Ramos (cell line): ENCODE measurements at regions not wholly inside any gene's neighbourhood (a gene's known extent, or its start where the extent isn't known, plus 50 kb on each side); places are given as distances from the start of the nearest gene placed in this dataset.

Experiments used
- in situ Hi-C: fragments of 300-500 bp; cut with MboI; formaldehyde crosslinking; loops from one replicate; pipeline ENCODE4 v1.14.3; 2022; ENCODE audit warnings: low sequenced_read_pairs; ENCODE audit not compliant: unreplicated experiment

DNA sequence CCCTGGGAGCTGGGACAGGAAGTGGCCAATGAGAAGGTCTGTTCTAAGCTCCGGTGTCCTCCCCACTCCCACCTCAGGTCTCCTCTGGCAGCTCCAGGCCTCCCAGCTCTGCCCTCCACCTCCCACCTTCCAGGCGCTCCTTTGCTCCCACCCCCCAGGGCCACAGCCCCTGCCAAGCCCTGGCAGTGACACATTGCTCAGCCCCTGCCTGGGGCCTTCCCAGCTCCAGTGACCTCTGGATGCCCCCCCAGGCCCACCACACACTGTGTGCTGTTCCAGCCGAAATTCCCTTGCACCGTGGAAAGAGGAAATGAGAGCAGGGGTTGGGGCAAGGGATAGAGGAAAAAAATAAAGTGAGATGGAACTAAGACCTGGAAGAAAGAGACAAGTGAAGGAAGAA is 289.6 kb downstream of the CYP26B1 start:
- in situ Hi-C loops: no loop called here

DNA sequence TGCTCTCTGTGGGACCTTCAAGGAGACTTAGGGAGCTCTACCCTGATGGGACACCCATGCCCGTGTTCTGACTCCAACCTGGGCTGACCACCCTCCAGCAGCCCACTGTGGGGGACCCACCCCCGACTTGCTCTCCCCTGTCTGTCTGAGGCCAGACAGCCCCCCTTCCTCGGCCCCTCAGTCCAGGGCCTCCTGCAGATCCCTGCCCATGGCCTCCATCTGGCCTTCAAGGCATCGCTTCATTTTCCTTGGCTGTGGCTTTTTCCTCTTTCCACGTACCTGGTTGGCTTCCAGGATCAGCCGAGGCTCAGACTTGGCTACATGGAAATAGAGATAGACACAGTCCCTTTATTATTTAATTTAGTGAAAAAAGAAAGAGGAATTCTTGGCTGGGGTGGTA is 290.0 kb downstream of the CYP26B1 start:
- in situ Hi-C loops: no loop called here

DNA sequence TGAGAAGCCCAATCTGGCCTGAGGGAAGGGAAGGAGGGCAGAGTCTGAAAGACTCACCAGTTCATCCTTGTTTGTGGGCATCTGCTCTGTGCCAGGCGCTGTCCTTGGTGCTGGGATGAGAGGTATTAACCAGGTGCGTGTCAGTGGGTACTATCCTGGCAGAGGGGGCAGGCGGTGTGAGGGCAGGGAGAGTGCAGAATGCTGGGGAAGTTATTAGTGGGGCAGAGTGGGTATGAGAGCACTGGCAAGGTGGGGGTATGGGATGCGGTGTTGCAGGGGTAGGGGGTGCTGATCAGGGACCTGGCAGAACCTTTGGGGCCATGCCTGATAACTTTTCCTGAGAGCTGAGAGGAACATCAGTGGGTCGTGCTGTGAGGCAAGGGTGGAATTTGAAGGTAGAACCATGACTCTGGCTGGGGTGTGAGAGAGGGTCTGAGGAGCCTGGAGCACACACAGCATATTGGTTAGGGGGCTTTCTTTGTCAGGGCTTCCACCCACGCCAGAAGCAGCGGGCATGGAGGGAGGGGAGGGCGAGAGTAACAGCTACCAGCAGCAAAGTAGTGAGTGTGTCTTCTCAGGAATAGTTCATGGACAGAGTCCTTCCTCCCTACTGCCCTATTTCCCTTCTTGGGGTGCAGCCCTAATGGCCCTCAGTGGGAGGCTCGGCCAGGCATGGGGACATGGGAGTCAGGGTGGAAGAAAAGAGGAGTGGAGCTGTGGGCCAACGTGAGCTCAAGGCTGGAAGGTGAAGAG is 290.7 kb downstream of the CYP26B1 start:
- in situ Hi-C loops: no loop called here

DNA sequence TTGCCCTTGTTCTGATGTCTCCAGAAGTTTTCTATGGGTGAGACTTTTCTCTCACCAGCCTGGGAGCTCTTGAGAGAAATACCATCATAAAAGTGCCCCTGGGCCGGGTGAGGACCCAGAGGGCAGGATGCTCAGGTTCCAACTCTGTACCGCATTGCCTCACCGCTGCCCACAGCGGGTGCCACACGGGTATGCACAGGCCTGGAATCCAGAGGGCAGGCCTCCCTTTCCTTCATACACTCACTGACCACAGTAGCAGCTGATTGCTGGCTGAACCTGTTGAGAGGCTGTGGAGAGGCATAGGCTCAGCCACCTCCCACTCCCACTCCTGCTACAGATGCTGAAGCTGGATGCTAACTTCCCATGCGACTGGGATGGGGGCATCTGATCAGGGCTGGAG is 293.8 kb downstream of the CYP26B1 start:
- in situ Hi-C loops: no loop called here

DNA sequence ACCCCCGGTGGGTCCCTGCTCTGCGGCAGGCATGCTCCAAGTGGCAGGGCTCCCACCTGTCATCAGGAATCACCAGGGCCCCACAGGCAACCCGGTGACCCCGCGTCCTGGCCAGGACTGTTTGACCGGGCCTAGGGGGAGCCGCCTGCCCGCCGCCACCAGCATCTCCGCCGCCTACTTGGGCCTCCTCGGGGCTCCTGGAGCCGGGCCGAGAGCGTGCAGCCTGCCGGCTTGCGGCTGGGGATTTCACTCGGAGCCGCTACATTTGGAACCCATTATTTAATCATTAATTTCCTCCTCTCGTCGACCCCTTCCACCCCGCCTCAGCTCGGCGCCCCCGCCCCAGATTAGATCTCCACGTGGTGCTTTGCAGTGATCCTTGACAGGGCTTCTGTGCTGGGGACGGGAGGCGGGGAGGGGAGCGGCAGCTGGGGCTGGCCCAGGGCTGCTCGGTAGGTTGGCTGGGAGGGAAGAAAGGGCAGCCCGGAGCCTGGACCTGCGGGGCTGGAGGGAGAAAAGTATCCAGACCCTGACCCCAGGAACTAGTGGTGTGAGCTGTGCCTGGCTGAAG is 295.4 kb downstream of the CYP26B1 start:
- in situ Hi-C loops: no loop called here

DNA sequence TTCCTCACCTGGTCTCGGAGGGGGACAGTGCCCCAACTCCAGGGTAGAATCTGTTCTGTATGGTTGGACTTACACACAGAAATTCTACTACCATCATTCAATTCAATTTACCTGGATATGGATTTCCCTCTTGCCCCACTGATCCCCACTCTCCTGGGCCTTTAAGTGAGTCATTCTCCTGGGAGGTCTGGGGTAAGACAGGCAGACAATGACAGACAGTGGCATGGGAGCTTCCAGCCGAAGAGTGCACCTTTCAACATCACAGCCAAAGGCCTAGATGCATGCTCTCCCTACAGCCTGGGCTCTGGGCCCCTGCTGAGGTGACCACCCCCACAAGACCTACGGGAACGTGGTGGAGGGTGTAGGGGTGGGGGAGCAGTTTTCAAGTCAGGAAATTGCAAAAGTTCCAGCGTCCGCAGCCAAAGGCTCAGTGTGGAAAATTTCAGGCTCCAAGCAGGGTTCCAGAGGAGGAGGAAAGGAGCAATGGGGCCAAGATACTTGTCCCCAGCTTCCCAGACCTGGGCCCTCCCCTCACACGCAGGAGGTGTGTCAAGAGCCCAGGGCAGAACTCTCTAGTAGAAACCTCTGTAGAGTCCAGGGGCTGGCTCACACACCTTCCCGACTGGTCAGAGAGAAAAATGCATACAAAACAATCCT is 296.4 kb downstream of the CYP26B1 start:
- in situ Hi-C loops: no loop called here

DNA sequence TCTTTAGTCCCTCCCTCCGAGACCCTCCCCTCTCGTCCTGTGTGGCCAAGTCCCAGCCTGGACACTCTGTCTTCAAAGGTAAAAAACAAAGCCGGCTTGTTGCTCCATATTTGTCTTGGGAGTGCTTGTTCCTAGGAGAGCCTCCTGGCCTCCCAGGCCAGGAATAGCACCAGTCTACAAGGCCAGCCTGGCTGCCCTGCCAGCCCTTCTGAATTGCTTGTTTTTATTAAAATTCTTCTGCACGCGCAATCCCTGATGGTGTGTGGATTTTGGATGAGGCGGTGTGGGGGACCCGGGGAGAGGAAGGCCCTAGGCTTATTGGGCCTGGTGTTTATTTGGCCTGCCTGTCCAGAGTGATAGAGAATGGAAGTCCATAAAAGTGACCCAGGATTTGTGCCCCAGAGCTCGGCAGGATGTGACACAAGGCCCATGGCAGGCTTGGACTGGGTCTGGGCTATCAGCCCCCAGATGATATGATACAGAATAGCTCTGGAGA is 297.3 kb downstream of the CYP26B1 start:
- in situ Hi-C loops: no loop called here

DNA sequence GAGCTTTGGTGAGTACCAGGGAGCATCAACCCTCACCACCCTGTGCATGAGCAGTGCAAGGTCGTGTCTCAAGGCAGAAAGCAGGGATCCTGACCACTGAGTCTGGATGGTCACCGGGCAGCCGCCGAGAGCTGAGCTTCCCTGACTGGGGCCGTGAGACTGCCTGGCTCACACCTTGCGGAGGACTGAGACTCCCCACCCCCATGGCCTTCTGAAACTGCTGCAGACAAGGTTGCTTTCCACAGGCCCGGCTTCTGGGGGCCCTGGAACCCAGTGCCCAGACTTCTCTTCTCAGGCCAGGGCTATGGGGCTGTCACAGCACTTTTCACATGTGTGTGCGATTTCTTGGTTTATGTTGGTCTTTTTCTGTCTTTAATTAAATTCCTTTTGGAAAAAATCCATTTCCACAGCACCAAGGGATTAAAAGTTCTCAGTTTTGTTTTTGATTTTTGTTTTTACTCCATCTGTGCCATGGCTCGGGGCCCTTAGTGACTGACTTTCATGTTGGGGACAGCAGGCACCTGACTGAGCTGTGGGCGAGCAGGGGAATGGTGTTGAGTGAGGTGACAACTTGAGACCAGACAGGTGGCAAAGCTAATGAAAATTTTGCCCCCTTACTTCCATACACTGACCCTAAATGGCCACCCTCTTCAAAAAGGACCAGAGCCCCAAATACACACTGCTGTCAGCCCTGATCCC is 297.9 kb downstream of the CYP26B1 start:
- in situ Hi-C loops: no loop called here

DNA sequence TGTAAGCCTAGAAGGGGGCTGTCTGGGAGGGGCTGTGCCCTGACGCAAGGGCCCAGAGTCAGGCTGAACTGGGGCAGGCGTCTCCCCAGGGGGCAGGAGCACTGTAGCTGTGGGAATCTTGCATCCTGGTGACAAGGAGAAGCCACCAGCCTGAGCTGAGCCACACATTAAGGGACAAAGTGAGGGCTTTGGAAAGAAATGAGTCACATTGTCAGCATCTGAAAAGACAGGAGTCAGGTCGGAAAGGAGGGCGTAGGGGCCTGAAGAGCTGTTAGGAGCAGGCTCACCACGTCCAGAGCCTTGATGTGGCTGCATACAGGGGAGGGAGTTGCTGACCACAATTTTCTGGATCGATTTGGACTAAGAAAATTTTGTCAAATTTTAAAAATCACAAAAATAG is 298.6 kb downstream of the CYP26B1 start:
- in situ Hi-C loops: no loop called here

DNA sequence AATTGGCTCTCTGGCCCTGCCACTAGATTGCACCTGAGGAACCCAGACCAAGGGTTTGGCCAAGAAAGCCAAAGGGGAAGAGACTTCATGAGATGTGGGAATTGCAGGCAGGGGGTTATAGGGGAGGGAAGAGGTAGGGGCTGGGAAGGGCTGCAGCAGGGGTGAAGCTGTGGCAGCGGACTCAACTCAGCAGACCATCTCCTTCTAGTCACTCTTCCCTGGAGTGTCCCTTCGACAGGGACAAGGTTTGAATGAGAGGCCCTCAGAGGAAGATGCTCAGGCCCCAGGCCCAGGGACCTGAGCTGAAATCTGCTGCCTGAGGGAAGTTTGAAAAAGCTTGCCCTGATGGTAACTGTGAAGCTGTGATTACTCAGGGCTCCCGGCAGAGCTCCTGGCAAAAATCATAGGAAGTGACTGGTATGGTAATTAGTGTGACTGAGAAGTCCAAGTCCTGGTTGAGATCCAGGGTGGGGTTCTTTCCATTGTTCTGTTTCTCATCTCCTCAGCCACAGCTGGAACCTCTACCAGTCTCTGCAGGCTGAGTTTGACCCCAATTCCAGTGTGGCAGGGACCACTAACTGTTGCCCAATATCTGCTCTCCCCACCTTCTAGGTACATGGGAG is 300.9 kb downstream of the CYP26B1 start:
- in situ Hi-C loops: no loop called here

DNA sequence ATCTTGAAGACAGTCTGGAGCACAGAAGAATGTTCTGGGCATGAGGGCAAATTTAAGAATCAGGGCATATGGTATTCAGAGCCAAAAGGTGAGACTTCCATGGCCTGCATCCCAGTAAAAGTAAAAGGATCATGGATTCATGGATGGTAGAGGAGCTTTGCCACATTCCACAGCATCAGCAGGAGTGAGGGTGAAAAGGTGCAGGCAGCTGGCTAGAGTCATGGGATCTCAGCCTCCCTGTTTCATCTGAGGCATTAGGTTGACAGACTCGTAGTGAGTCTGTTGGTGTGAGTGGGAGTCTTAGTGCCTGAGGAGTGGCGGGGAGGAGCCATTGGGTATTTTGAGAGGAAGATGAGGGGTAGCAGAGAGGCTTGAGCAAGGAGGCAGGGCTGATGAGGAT is 301.6 kb downstream of the CYP26B1 start:
- in situ Hi-C loops: no loop called here

DNA sequence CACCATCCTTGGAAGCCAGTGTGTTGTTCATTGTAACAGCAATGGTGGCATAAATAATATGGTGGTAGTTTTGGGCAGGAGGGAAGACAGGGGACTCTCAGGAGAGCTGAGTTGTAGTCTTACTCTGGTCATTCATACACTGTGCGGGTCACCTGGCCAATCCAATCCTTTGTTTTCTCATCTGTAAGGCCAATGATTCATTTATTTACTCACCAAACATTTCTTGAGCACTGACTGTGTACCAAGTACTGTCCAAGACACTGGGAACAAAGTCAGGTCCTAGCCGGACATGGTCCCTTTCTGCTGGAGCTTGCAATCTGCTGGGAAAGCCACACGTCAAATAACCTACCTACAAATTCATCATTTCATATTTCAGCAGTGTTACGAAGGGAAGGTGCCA is 302.7 kb downstream of the CYP26B1 start:
- in situ Hi-C loops: no loop called here

DNA sequence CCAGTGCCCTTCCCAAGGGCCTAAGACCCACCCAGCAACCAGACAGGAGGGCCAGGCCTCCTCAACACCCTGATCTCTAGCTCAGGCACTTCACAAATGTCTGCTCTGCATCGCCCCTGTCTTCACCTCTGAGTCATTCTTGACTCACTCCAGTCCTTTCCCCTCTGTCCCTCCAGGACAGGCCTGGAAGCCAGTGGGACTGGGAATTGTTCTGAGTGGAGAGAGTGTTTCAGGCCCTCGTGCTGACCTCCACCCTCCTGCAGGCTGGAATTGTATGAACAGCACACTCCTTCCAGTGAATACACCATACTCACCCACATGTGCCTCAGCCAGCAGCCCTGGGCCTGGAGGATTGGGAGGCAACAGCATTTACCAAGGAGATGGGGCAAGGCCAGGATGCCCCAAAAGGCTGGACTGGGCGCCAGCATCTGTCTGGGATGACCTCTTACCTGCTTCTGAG is 304.2 kb downstream of the CYP26B1 start:
- in situ Hi-C loops: no loop called here

DNA sequence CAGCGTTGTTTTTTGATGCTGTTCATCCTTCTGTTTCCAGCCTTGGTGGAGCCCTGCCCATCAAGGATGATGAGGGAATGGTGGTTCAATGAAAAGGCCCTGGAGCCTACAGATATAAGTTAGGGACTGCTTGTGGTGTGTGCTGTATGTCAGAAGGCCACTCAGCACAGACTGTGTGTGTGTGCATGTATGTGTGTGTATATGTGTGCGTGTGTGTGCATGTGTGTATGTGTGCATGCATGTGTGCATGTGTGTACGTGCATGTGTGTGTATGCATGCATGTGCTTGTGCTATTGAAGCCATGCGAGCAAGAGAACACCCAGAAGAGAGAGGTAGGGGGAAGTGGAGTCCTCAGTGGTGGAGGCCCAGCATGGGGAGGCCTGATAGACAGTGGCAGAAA is 304.9 kb downstream of the CYP26B1 start:
- in situ Hi-C loops: no loop called here

DNA sequence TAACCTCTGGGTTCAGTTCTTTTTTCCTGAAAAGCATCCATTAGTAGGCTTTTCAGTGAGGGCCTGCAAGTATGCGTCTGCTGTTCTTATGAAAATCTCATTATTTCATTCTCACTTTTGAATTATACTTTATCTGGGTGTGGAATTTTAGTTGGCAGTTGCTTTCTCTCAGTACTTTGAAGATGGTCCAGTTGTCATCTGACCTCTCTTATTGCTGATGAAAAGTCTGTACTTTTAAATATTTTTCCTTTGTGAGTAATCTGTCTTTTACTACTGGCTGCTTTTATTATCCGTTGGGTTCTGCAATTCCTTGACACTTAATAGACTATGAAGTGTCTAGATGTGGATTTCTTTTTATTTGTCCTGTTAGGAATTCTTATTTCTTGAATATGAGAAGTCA is 307.8 kb downstream of the CYP26B1 start:
- in situ Hi-C loops: no loop called here

DNA sequence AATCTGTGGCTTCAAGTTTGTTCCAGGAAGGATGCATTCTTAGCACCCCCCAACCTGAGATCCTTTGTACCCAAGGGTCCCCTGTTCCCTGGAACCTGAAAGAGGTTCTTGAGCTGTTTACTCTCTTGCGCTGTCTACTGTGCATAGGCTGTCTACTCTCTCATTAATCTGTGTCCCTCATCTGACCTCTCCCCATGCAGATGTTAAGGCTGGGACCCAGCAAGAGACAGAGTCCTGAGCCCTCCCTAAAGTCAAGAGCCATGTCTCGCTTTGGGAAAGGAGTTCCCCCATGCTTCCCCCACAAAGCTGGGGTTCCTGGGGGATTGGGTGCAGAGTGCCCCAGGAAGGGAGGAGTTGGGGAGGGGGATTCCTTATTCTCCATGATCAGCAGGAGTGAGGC is 312.9 kb downstream of the CYP26B1 start:
- in situ Hi-C loops: no loop called here

DNA sequence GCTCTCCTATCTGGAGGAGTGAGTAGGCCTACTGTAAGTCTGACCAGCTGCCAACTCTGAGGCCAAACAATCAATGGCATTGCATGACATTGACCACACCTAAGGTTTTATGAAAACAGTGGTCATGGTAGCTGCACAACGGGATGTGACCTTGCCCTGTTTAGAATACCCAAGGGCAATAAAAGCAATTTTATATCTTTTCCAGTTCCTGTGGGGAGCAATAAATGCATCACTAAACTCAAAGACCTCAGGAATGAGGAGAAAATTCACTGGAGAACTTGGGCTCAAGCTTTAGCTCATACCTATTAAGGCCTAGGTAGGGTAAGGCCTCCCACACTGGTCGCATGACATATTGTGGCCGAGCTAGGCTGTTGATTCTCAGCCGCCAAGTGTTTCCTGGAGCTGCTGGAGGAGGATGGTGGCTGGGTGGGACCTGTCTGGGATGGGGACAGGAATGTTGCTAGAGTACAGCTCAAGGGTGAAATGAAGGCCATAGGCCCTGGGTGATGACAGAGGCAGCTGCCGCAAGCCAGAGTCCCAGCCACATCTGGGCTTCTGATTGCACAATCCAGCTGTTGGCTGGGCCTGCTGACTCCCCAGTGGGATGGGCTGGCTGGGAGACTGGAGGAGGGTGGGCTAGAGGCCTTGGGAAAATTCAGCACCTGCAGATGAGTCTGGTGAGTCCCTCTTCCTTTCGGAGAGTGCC is 313.7 kb downstream of the CYP26B1 start:
- in situ Hi-C loops: no loop called here

DNA sequence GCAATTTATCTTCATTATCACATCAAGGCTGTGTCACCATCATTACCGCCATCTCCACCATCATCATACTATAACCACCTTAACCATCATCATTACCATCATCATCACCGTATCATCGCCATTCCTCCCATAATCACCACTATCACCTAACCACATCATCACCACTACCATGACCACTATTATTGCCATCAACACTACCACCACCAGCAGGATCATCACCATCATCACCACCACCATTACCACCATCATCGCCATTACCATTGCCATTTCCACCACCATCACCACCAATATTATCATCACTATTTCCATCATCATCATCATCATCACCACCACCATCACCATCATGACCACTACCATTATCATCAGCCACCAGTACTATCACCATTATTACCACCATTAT is 314.4 kb downstream of the CYP26B1 start:
- in situ Hi-C loops: no loop called here

DNA sequence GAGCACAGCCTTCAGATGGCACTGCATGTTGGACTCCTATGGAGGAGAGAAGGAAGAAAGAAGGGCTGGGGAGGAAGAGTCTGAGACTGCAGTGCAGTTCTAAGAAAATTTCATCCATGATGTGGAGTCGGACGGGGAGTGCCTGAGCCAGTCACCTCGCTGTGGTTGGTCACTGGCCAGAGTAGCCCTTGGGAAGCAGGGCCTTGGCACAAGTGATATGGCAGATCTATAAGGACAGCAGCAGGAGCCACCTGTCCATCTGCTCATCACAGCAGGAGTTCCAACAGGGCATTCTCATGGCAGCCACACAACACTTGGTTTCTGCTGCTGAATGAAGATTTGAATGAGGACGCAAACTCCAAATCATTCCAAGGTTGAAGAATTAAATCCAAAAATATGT is 314.8 kb downstream of the CYP26B1 start:
- in situ Hi-C loops: no loop called here

DNA sequence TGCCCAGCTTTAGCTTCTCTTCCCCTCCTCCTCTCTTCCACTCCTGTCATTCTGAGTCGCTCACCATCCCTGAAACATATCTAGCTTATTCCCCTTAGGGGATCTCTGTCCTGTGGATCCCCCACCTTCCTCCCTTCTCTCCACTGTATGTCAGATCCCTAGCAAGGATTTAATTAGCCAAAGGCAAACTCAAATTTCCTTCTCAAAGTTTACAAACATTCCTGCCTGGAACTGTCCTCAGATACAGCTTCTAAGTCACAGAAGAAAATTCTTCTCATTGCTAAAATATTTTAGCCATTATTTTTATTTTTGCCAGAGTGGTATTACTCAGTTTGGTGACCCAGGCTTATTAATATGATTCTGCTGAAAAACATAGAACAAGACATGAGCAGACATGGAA is 315.3 kb downstream of the CYP26B1 start:
- in situ Hi-C loops: no loop called here
